ENCODE measurements at regions not wholly inside any gene's neighbourhood (a gene's known extent, or its start where the extent isn't known, plus 50 kb on each side); places are given as distances from the start of the nearest gene placed in this dataset.
A peak's percentile ranks its signal among the peaks of the same experiment; 100 is the strongest.

GRCh38 chr3:44090036-44090435 lies 151.7 kb upstream of the TOPAZ1 start:
- DNase-seq, result no peak

GRCh38 chr3:44092497-44092896 lies 149.2 kb upstream of the TOPAZ1 start:
- DNase-seq, result no peak

GRCh38 chr3:44093531-44093930 lies 148.2 kb upstream of the TOPAZ1 start:
- DNase-seq, result no peak

GRCh38 chr3:44098656-44099415 lies 142.8 kb upstream of the TOPAZ1 start:
- DNase-seq, result no peak

GRCh38 chr3:44099566-44100297 lies 142.0 kb upstream of the TOPAZ1 start:
- DNase-seq, result no peak

GRCh38 chr3:44100298-44100695 lies 141.4 kb upstream of the TOPAZ1 start:
- no peak for DNase-seq

GRCh38 chr3:44104043-44104442 lies 137.6 kb upstream of the TOPAZ1 start:
- no peak for DNase-seq

GRCh38 chr3:44104668-44105321 lies 136.9 kb upstream of the TOPAZ1 start:
- no peak for DNase-seq

- DNase-seq, result no peak
These were observed 136.1 kb upstream of the TOPAZ1 start for GRCh38 chr3:44105571-44105970.

- DNase-seq, result no peak
These were observed 134.9 kb upstream of the TOPAZ1 start for GRCh38 chr3:44106756-44107155.

- no peak for DNase-seq
These were observed 133.2 kb upstream of the TOPAZ1 start for GRCh38 chr3:44108481-44108880.

- no peak for DNase-seq
These were observed 131.8 kb upstream of the TOPAZ1 start for GRCh38 chr3:44109771-44110361.

- DNase-seq, result no peak
These were observed 131.0 kb upstream of the TOPAZ1 start for GRCh38 chr3:44110648-44111047.

GRCh38 chr3:44111482-44111881 lies 130.2 kb upstream of the TOPAZ1 start:
- DNase-seq, result no peak

- DNase-seq, result no peak
These were observed 127.5 kb upstream of the TOPAZ1 start for GRCh38 chr3:44114142-44114541.

GRCh38 chr3:44117239-44117638 lies 124.4 kb upstream of the TOPAZ1 start:
- DNase-seq, result no peak

GRCh38 chr3:44117736-44118135 lies 124.0 kb upstream of the TOPAZ1 start:
- no peak for DNase-seq

GRCh38 chr3:44120721-44121582 lies 120.7 kb upstream of the TOPAZ1 start:
- DNase-seq, result peak; percentile 4

- no peak for DNase-seq
These were observed 116.4 kb upstream of the TOPAZ1 start for GRCh38 chr3:44125246-44125645.

- DNase-seq, result no peak
These were observed 115.8 kb upstream of the TOPAZ1 start for GRCh38 chr3:44125882-44126281.

- DNase-seq, result no peak
These were observed 113.5 kb upstream of the TOPAZ1 start for GRCh38 chr3:44128057-44128775.
